Spleen (tissue), 11 donors: ENCODE measurements at regions not wholly inside any gene's neighbourhood (a gene's known extent, or its start where the extent isn't known, plus 50 kb on each side); places are given as distances from the start of the nearest gene placed in this dataset.

ENCODE experiments used
- DNase-seq: peaks from one replicate; pipeline ENCODE4 v3.0.0-alpha.2; 2020
- H3K27ac ChIP-seq, 8 donors: fragments of 200-600 bp; sonication (generic) in 7 of 8; 1 replicate in 4 of 8; 2 replicates in 4 of 8; pipeline versions ENCODE4 v1.5.0 to v1.8.0; 2016 to 2021; ENCODE audit warnings: inconsistent platforms in 4 of 8, mild to moderate bottlenecking in 4 of 8, moderate library complexity in 1 of 8
- H3K27me3 ChIP-seq, 7 donors: fragments of 200-600 bp; sonication (generic) in 6 of 7; replicated peaks in 1 of 7; 1 replicate in 4 of 7; 2 replicates in 3 of 7; pipeline versions ENCODE4 v1.5.0 to v1.8.0; 2016 to 2021; ENCODE audit warnings: inconsistent platforms in 3 of 7, mild to moderate bottlenecking in 1 of 7
- H3K36me3 ChIP-seq, 6 donors: fragments of 200-600 bp; sonication (generic) in 5 of 6; 1 replicate in 4 of 6; 2 replicates in 2 of 6; pipeline versions ENCODE4 v1.5.0 to v1.8.0; 2016 to 2021; ENCODE audit warnings: inconsistent platforms in 2 of 6
- H3K4me1 ChIP-seq, 6 donors: fragments of 200-600 bp; sonication (generic) in 5 of 6; 1 replicate in 3 of 6; 2 replicates in 3 of 6; pipeline versions ENCODE4 v1.5.0 to v1.8.0; 2016 to 2021; ENCODE audit warnings: inconsistent platforms in 3 of 6
- H3K4me3 ChIP-seq, 8 donors: fragments of 200-600 bp; sonication (generic) in 7 of 8; 1 replicate in 4 of 8; 2 replicates in 4 of 8; pipeline versions ENCODE4 v1.5.0 to v1.8.0; 2016 to 2021; ENCODE audit warnings: inconsistent platforms in 4 of 8, mild to moderate bottlenecking in 4 of 8, moderate library complexity in 2 of 8
- H3K9me3 ChIP-seq, 8 donors: fragments of 200-600 bp; sonication (generic) in 7 of 8; 1 replicate in 4 of 8; 2 replicates in 4 of 8; pipeline versions ENCODE4 v1.5.0 to v1.8.0; 2016 to 2021; ENCODE audit warnings: inconsistent platforms in 4 of 8
- CTCF ChIP-seq, 11 experiments: fragments of 200-600 bp in 7 of 11; fragments of 450-650 bp in 4 of 11; sonication (generic) in 4 of 11; IDR thresholded peaks in 8 of 11; conservative IDR thresholded peaks in 3 of 11; 1 replicate in 7 of 11; 2 replicates in 4 of 11; pipeline versions ENCODE4 v1.4.0 to v1.8.0; 2016 to 2021; ENCODE audit warnings: antibody characterized with exemption in 11 of 11, inconsistent platforms in 4 of 11, mild to moderate bottlenecking in 1 of 11
- POLR2A ChIP-seq, 3 donors: fragments of 450-650 bp; IDR thresholded peaks; one replicate each; pipeline ENCODE4 v1.5.1; 2017; ENCODE audit warnings: antibody characterized with exemption in 3 of 3, mild to moderate bottlenecking in 1 of 3
- POLR2AphosphoS5 ChIP-seq, 3 donors: sonication (generic); formaldehyde crosslinking; IDR thresholded peaks; one replicate each; pipeline ENCODE4 v1.5.1; 2017; ENCODE audit warnings: antibody characterized with exemption in 3 of 3
- WGBS, 5 donors: extraction: QIAGEN DNeasy Blood & Tissue Kit in 3 of 5; methylation state at CpG; one replicate each; pipeline versions ENCODE4 v1.1.5 to v1.1.7; 2013 to 2018; 5-methylcytosine and 5-hydroxymethylcytosine counted together
- intact Hi-C: fragments of 100-400 bp; cut with DNase I; formaldehyde crosslinking; loops from one replicate; pipeline ENCODE4 v1.15.0; 2023; ENCODE audit warnings: low total_unique reads
- donor health status: healthy with polysubstance abuse.
- donor health status: DM: no; HTN: no; CAD: no; lungs with moderate emphysema.
- donor health status: DM: no; HTN: no; CAD: no.
- donor health status: Bipolar disorder and iron deficiency.
- donor health status: healthy.
- donor health status: DM: no; HTN: no; CAD: no.
- donor health status: DM: yes; HTN: yes; CAD: no.

DNA sequence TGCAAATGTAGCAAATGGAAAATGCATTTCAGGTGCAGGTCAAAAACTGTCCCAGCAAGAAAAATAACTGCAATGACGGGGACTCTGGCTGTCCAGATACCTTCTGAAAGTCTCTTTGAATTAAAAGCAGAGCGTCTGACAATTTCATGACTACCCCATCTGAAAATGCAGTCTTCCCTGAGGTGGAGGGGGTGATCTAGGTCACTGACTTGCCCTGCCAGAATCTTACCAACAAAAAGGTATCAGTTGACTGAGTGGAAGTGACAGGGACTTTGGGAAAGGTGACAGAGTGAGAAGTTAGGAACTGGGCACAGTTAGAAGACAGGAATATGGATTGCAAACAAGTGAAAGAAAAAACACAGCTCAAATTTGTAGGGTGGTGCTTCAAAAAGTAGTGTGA, 402.2 kb downstream of the DHX35 start:
- no peak overlapping the region for H3K27ac ChIP-seq
- no peak overlapping the region for H3K4me3 ChIP-seq
- H3K9me3 ChIP-seq = no peaks in the 10 kb centered on the region
- DNase-seq = no peak
- TF ChIP-seq POLR2AphosphoS5 (IDR thresholded peaks at IDR 0.05) (no peak), CTCF (IDR thresholded peaks at IDR 0.05 in 8 of 11, conservative IDR thresholded peaks at IDR 0.05 in 3 of 11) (no peak), POLR2A (IDR thresholded peaks at IDR 0.05) (no peak)
- WGBS, 5 donors = 74 to 89% (median 83%) methylated on average over 2 of the region's 2 CpGs
- no peaks in the 10 kb centered on the region for H3K27me3 ChIP-seq
- no peaks in the 10 kb centered on the region for H3K36me3 ChIP-seq
- intact Hi-C loops = no loop called here
- no peaks in the 10 kb centered on the region for H3K4me1 ChIP-seq

DNA sequence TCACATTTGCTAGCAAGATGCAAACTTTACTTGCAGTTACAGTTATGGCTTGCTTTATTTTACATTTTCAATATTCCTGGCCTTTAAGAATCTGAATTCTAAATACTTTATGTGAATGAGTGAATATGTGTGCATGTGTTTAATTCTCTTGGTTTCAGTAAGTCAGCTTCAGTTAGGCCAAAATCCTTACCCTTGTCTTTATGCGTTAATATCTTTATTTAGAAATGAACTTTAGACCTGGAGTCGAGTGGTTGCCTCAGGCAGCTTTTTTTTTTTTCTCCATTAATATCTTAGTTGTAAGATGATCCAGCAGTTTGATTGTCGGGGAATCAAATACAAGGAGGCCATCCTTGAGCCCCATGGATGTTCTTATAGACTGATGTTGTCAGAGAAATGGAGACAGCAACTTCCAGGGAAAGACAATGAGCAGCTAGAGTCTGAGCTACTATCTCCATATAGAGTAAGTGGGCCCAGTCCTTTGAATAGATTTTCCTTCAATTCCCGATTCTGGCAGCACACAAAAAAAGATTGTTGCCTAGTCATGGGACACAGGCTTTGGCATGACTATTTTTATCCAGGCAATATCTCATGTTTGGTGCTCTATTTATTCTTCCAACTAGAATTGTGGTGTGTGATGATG, 398.0 kb downstream of the DHX35 start:
- H3K4me3 ChIP-seq = no peak overlapping the region
- WGBS, 5 donors = 77 to 89% (median 79%) methylated on average over 4 of the region's 4 CpGs
- no peak overlapping the region for H3K27ac ChIP-seq
- no peaks in the 10 kb centered on the region for H3K36me3 ChIP-seq
- H3K4me1 ChIP-seq = peaks cover 0 to 12% (median 0%) of the 10 kb centered on the region in 6 donors
- H3K9me3 ChIP-seq = no peaks in the 10 kb centered on the region
- TF ChIP-seq POLR2AphosphoS5 (IDR thresholded peaks at IDR 0.05) (no peak), CTCF (IDR thresholded peaks at IDR 0.05 in 8 of 11, conservative IDR thresholded peaks at IDR 0.05 in 3 of 11) (no peak), POLR2A (IDR thresholded peaks at IDR 0.05) (no peak)
- no peak for DNase-seq
- intact Hi-C loops = no loop called here
- no peaks in the 10 kb centered on the region for H3K27me3 ChIP-seq

DNA sequence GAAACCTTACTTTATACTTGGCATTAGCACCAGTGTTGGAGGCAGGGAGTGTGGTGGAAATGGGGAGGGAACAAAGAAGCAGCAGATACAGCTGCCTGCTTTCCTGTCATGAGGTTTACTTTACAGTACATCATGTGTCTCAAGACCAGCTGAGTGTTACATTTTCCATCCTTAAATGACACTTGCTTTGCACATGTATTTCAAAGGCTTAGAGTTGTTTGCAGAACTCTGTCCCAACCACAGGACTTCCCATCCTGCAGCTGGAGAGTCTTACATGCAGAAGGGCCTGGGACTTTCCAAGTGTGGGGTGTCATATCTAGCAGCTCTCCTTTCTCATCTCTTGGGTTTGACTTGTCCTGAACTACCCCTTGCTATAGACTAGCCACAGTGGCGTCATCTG, 395.9 kb downstream of the DHX35 start:
- peak overlapping the region in 4 of 8 donors; percentile 1 to 58 (median 35) for H3K27ac ChIP-seq
- H3K9me3 ChIP-seq = no peaks in the 10 kb centered on the region
- H3K4me1 ChIP-seq = peaks cover 0 to 12% (median 0%) of the 10 kb centered on the region in 6 donors
- no peak overlapping the region for H3K4me3 ChIP-seq
- no peaks in the 10 kb centered on the region for H3K36me3 ChIP-seq
- no peak for DNase-seq
- no peak for TF ChIP-seq POLR2A (IDR thresholded peaks at IDR 0.05)
- peak in 1 of 3 donors; percentile 28 for TF ChIP-seq POLR2AphosphoS5 (IDR thresholded peaks at IDR 0.05)
- no peak for TF ChIP-seq CTCF (IDR thresholded peaks at IDR 0.05 in 8 of 11, conservative IDR thresholded peaks at IDR 0.05 in 3 of 11)
- 67 to 95% (median 73%) methylated on average over 1 of the region's 1 CpG for whole genome bisulfite sequencing, 5 donors
- no peaks in the 10 kb centered on the region for H3K27me3 ChIP-seq
- intact Hi-C loops = no loop called here

GRCh38 chr20:39356908-39357307, 394.8 kb downstream of the DHX35 start:
- Histone ChIP-seq H3K4me3 (no peak overlapping the region), H3K4me1 (peaks cover 0 to 12% (median 0%) of the 10 kb centered on the region in 6 donors), H3K36me3 (no peaks in the 10 kb centered on the region), H3K27me3 (no peaks in the 10 kb centered on the region), H3K9me3 (no peaks in the 10 kb centered on the region), H3K27ac (peak overlapping the region in 4 of 8 donors; percentile 1 to 58 (median 35))
- TF ChIP-seq POLR2AphosphoS5 (IDR thresholded peaks at IDR 0.05) = no peak
- TF ChIP-seq CTCF (IDR thresholded peaks at IDR 0.05 in 8 of 11, conservative IDR thresholded peaks at IDR 0.05 in 3 of 11) = no peak
- TF ChIP-seq POLR2A (IDR thresholded peaks at IDR 0.05) = no peak
- 69 to 93% (median 88%) methylated on average over 1 of the region's 1 CpG for WGBS, 5 donors
- intact Hi-C loops = no loop called here
- no peak for DNase-seq
